ENCODE measurements at regions not wholly inside any gene's neighbourhood (a gene's known extent, or its start where the extent isn't known, plus 50 kb on each side); places are given as distances from the start of the nearest gene placed in this dataset.

DNA sequence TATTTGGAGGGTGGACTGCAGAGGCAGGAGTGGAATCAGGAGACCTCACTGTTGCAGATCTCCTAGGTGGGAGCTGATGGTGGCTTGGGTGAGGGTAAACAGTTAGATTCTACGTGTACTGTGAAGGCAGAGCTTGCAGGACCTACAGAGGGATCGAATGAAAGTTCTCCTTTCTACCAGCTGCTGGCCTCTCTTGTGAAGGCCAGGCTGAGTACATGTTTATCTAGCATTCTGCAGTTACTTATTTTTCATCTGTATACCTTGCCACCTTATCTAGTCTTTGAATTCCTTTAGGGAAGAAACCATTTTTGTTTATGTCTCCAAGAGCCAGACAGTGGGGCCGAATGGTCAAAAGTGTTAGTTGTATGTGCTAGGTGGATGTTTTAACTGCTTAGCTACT lies 57.6 kb downstream of the PTTG1 start:
- POLR2A ChIA-PET: interaction anchor here (1.1 kb wide), 1 partner anchor 8 kb away, joined by 5 read pairs; no protein-coding TSS in a partner anchor
- H3K36me3 Mint-ChIP-seq (ENCODE audit: low read depth): peaks cover 18% of the 10 kb centered on the region

DNA sequence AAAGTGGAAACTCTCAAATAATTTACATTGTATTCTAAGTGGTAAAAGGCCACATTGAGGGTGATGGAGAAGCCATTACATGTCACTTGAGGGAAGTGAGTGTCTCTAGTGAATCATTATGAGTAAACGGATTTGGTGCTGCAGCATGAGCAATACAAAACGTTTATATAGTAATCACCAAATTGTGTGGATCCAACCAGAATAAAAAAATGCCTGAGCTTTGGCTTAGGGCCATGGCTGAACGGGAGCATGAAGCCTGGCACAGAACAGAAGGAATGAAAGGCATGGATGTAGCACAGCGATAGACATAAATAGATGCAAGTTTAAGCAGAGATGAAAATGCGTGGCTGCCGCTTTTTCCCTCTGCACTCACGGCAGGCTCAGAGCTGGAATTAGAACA lies 58.3 kb downstream of the PTTG1 start:
- H3K4me3 Mint-ChIP-seq: no peak overlapping the region
- ChIA-PET CTCF (interaction anchor here (3.8 kb wide), 1 partner anchor 41 kb away, joined by 32 read pairs; no protein-coding TSS in a partner anchor), POLR2A (interaction anchor here (1.1 kb wide), 1 partner anchor 9 kb away, joined by 5 read pairs; no protein-coding TSS in a partner anchor)
- no peak for ATAC-seq
- H3K36me3 Mint-ChIP-seq (ENCODE audit: low read depth): peaks cover 24% of the 10 kb centered on the region
- H3K27me3 Mint-ChIP-seq (ENCODE audit: low read depth): no peaks in the 10 kb centered on the region
- H3K27ac Mint-ChIP-seq: no peak overlapping the region
- H3K9me3 Mint-ChIP-seq (ENCODE audit: insufficient read depth): no peaks in the 10 kb centered on the region
- H3K4me1 Mint-ChIP-seq (ENCODE audit: low read depth): peaks cover 31% of the 10 kb centered on the region
- no peak for DNase-seq

More for the DNA sequence above, 57.6 kb downstream of the PTTG1 start:
- CTCF ChIA-PET: interaction anchor here (3.8 kb wide), 1 partner anchor 40 kb away, joined by 32 read pairs; no protein-coding TSS in a partner anchor
- DNase-seq (no peak), ATAC-seq (no peak)
- peaks cover 33% of the 10 kb centered on the region for H3K4me1 Mint-ChIP-seq (ENCODE audit: low read depth)
- no peaks in the 10 kb centered on the region for H3K9me3 Mint-ChIP-seq (ENCODE audit: insufficient read depth)
- H3K27ac Mint-ChIP-seq: no peak overlapping the region
- no peaks in the 10 kb centered on the region for H3K27me3 Mint-ChIP-seq (ENCODE audit: low read depth)
- no peak overlapping the region for H3K4me3 Mint-ChIP-seq

DNA sequence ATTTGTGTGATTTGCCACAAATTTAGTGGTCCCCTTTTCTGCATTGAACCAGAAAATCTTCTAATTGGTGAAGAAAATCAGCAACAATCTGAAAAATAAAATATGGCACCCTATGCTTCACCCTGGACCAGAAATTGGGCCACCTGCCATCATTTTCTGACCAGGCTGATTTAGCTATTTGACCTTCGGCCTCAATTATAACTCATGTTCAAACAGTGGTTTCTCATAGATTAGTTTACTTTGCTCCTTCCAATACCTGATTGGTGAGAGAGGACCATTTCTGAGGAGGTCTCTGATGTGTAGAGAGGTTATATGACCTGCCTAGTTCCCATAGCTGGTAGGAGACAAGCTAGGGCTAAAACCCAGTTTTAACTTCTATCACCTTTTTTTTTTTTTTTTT lies 59.0 kb downstream of the PTTG1 start:
- Mint-ChIP-seq H3K36me3 (ENCODE audit: low read depth) (peaks cover 24% of the 10 kb centered on the region), H3K4me3 (no peak overlapping the region), H3K9me3 (ENCODE audit: insufficient read depth) (no peaks in the 10 kb centered on the region), H3K27ac (no peak overlapping the region), H3K4me1 (ENCODE audit: low read depth) (peaks cover 28% of the 10 kb centered on the region), H3K27me3 (ENCODE audit: low read depth) (no peaks in the 10 kb centered on the region)
- ChIA-PET POLR2A (no interaction called here), CTCF (interaction anchor here (3.8 kb wide), 1 partner anchor 42 kb away, joined by 32 read pairs; no protein-coding TSS in a partner anchor)
- no peak for DNase-seq
- no peak for ATAC-seq

- H3K9me3 Mint-ChIP-seq (ENCODE audit: insufficient read depth): no peaks in the 10 kb centered on the region
- CTCF ChIA-PET: interaction anchor here (1.2 to 6.2 kb wide), 3 partner anchors 10 to 46 kb away, joined by 3 to 50 read pairs (median 4); no protein-coding TSS in a partner anchor
- H3K4me3 Mint-ChIP-seq: no peak overlapping the region
- H3K36me3 Mint-ChIP-seq (ENCODE audit: low read depth): peaks cover 26% of the 10 kb centered on the region
- H3K27ac Mint-ChIP-seq: peak overlapping the region; percentile 66
- no peaks in the 10 kb centered on the region for H3K27me3 Mint-ChIP-seq (ENCODE audit: low read depth)
- peaks cover 24% of the 10 kb centered on the region for H3K4me1 Mint-ChIP-seq (ENCODE audit: low read depth)
- DNase-seq (no peak), ATAC-seq (no peak)
- POLR2A ChIA-PET: interaction anchor here (1.8 kb wide), 1 partner anchor 17 kb away, joined by 7 read pairs; no protein-coding TSS in a partner anchor
These were observed 63.0 kb downstream of the PTTG1 start for GRCh38 chr5:160484678-160485077.

DNA sequence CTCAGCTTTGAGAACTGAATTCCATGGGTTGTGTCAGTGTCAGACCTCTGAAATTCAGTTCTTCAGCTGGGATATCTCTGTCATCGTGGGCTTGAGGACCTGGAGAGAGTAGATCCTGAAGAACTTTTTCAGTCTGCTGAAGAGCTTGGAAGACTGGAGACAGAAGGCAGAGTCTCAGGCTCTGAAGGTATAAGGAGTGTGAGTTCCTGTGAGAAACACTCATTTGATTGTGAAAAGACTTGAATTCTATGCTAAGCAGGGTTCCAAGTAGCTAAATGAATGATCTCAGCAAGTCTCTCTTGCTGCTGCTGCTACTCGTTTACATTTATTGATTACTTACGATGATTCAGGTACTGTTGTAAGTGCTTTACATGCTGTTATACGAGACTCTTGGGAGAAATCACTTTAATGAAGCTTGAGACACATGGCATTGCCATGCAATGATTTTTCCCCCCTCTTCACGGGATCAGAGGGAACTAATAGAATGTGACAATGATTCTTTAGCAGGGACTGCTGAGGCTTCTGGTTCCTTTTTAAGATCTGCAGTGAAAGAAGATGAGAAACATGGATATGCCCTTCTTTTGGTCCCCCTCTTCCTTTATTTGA lies 63.8 kb downstream of the PTTG1 start:
- Mint-ChIP-seq H3K4me1 (ENCODE audit: low read depth) (peaks cover 24% of the 10 kb centered on the region), H3K4me3 (no peak overlapping the region), H3K27ac (peak overlapping the region; percentile 48), H3K9me3 (ENCODE audit: insufficient read depth) (no peaks in the 10 kb centered on the region), H3K27me3 (ENCODE audit: low read depth) (no peaks in the 10 kb centered on the region), H3K36me3 (ENCODE audit: low read depth) (peaks cover 26% of the 10 kb centered on the region)
- ATAC-seq (no peak), DNase-seq (no peak)
- POLR2A ChIA-PET: interaction anchor here (1.8 kb wide), 1 partner anchor 18 kb away, joined by 7 read pairs; no protein-coding TSS in a partner anchor
- CTCF ChIA-PET: interaction anchor here (0.6 to 6.2 kb wide), 6 partner anchors 9 to 46 kb away, joined by 3 to 50 read pairs (median 3); no protein-coding TSS in a partner anchor

DNA sequence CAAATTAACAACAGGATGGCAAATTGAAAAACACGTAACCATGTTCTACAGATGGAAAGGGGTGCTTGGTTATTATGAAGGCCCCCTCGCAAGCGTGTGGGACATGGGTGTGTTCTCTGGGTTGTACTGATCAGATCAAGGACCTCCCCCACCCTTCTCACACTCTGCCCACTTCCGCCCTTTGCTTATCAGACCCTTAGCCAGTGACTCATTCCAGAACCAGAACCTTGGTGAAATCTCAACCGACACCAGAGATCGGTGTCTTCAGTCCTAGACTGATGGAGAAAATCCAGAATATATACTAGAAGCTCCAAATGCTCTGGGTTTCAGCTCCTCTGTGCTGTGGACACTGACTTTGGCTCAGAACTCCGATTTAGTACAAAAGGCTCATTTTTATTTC lies 64.9 kb downstream of the PTTG1 start:
- Mint-ChIP-seq H3K4me3 (no peak overlapping the region), H3K27ac (peak overlapping the region; percentile 48), H3K4me1 (ENCODE audit: low read depth) (peaks cover 24% of the 10 kb centered on the region), H3K9me3 (ENCODE audit: insufficient read depth) (no peaks in the 10 kb centered on the region), H3K27me3 (ENCODE audit: low read depth) (no peaks in the 10 kb centered on the region), H3K36me3 (ENCODE audit: low read depth) (peaks cover 26% of the 10 kb centered on the region)
- DNase-seq: peak; percentile 59
- ChIA-PET CTCF (interaction anchor here (6.2 kb wide), 1 partner anchor 47 kb away, joined by 50 read pairs; no protein-coding TSS in a partner anchor), POLR2A (interaction anchor here (0.6 to 1.0 kb wide), 2 partner anchors 20 to 46 kb away, joined by 3 read pairs; no protein-coding TSS in a partner anchor)
- peak; percentile 86 for ATAC-seq

DNA sequence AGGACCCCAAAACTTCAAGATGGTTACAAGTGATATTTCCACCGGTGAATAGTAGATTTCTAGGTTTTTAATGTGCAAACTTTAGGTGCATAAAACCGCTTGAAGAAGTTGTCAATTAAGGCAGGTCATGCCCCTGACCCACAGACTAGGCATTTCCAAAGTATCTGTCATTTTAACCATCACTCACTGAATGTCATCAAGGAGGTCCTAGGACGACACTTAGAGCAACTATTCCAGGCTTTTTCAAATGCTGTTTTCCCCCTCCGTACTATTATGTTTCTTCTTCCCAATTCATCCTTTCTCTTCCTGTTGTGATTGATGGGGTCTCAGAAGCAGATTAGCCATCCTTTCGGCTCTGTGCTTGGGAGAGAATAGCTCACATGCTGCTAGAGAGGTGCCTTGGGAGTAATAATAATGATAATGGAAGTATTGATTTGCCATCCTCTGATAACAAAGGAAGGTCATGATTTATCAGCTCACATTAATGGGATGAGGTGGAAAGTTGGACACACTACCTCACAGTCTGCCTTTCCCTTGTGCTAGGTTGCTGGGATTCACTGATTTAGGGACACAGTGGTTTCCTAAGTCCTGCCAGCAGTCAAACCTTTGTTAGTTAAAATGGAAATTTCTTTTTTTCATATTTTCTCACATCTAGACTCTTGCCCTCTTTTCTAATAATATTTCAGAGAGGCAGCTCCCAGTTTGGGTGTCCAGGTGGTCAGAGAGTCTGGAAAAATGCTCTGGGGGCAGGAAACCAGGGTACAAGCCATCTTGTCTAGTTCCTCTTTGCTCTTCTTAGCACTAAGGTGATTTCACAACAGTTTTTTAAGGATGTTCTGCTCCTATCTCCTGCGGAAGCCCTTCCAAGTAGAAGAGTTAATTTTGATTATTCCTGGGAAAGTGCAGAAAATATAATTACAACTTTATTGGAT lies 67.0 kb downstream of the PTTG1 start:
- ChIA-PET POLR2A (interaction anchor here (0.6 to 0.7 kb wide), 2 partner anchors 23 to 63 kb away, joined by 3 read pairs; no protein-coding TSS in a partner anchor), CTCF (interaction anchor here (2.4 kb wide), 1 partner anchor 50 kb away, joined by 8 read pairs; no protein-coding TSS in a partner anchor)
- DNase-seq (no peak), ATAC-seq (no peak)
- Mint-ChIP-seq H3K9me3 (ENCODE audit: insufficient read depth) (no peaks in the 10 kb centered on the region), H3K27me3 (ENCODE audit: low read depth) (no peaks in the 10 kb centered on the region), H3K4me3 (no peak overlapping the region), H3K4me1 (ENCODE audit: low read depth) (peaks cover 22% of the 10 kb centered on the region), H3K27ac (no peak overlapping the region), H3K36me3 (ENCODE audit: low read depth) (peaks cover 20% of the 10 kb centered on the region)

- Mint-ChIP-seq H3K4me1 (ENCODE audit: low read depth) (peaks cover 12% of the 10 kb centered on the region), H3K9me3 (ENCODE audit: insufficient read depth) (no peaks in the 10 kb centered on the region), H3K4me3 (no peak overlapping the region), H3K36me3 (ENCODE audit: low read depth) (peaks cover 11% of the 10 kb centered on the region), H3K27ac (no peak overlapping the region), H3K27me3 (ENCODE audit: low read depth) (no peaks in the 10 kb centered on the region)
- DNase-seq (no peak), ATAC-seq (no peak)
- ChIA-PET CTCF (interaction anchor here (2.5 kb wide), 1 partner anchor 53 kb away, joined by 17 read pairs; no protein-coding TSS in a partner anchor), POLR2A (no interaction called here)
These were observed 69.8 kb downstream of the PTTG1 start for GRCh38 chr5:160491438-160491837.

GRCh38 chr5:160492565-160492964 lies 70.9 kb downstream of the PTTG1 start:
- Mint-ChIP-seq H3K36me3 (ENCODE audit: low read depth) (no peaks in the 10 kb centered on the region), H3K4me1 (ENCODE audit: low read depth) (peaks cover under 1% of the 10 kb centered on the region), H3K27me3 (ENCODE audit: low read depth) (no peaks in the 10 kb centered on the region), H3K4me3 (no peak overlapping the region), H3K9me3 (ENCODE audit: insufficient read depth) (no peaks in the 10 kb centered on the region), H3K27ac (no peak overlapping the region)
- no peak for DNase-seq
- ChIA-PET POLR2A (no interaction called here), CTCF (interaction anchor here (2.5 kb wide), 1 partner anchor 54 kb away, joined by 17 read pairs; no protein-coding TSS in a partner anchor)
- ATAC-seq: no peak

- ATAC-seq: no peak
- POLR2A ChIA-PET: no interaction called here
- H3K27ac Mint-ChIP-seq: no peak overlapping the region
These were observed 72.2 kb downstream of the PTTG1 start for GRCh38 chr5:160493806-160494338.

DNA sequence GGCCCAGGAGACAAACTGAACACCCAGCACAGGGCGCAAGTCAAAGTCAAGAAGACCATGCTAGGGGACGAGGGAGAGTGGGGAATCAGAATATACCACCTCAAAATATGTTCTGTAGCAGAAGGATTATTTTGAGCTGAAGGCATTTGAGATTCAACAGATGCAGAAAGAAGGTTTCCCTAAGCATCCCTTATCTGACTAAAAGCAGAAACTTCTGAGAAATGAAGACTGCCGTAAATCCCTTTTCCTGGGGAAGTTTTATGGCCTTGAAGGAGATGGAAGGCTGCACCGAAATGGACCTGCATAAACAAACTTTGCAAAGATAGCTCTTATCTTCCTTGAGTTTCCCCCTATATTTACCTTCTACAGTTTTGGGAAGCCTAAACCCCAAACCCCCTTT lies 72.8 kb downstream of the PTTG1 start:
- DNase-seq (no peak), ATAC-seq (no peak)
- no peaks in the 10 kb centered on the region for H3K27me3 Mint-ChIP-seq (ENCODE audit: low read depth)
- no peak overlapping the region for H3K27ac Mint-ChIP-seq
- H3K9me3 Mint-ChIP-seq (ENCODE audit: insufficient read depth): no peaks in the 10 kb centered on the region
- no peak overlapping the region for H3K4me3 Mint-ChIP-seq
- H3K36me3 Mint-ChIP-seq (ENCODE audit: low read depth): no peaks in the 10 kb centered on the region
- ChIA-PET POLR2A (no interaction called here), CTCF (interaction anchor here (1.6 kb wide), 1 partner anchor 9 kb away, joined by 3 read pairs; no protein-coding TSS in a partner anchor)
- no peaks in the 10 kb centered on the region for H3K4me1 Mint-ChIP-seq (ENCODE audit: low read depth)

More at GRCh38 chr5:160493806-160494338, 72.2 kb downstream of the PTTG1 start:
- CTCF ChIA-PET: interaction anchor here (1.6 kb wide), 1 partner anchor 8 kb away, joined by 3 read pairs; no protein-coding TSS in a partner anchor
- Mint-ChIP-seq H3K27me3 (ENCODE audit: low read depth) (no peaks in the 10 kb centered on the region), H3K4me1 (ENCODE audit: low read depth) (no peaks in the 10 kb centered on the region), H3K9me3 (ENCODE audit: insufficient read depth) (no peaks in the 10 kb centered on the region), H3K36me3 (ENCODE audit: low read depth) (no peaks in the 10 kb centered on the region), H3K4me3 (no peak overlapping the region)
- no peak for DNase-seq

Measured in activated CD8-positive, alpha-beta T cell treated with anti-CD3 and anti-CD28 coated beads, Interleukin-2, amount 10 ng/mL, durations not matched to agents 7 days and 5 days (primary cell).